Stimulated activated naive CD4-positive, alpha-beta T cell (primary cell): ENCODE measurements at regions not wholly inside any gene's neighbourhood (a gene's known extent, or its start where the extent isn't known, plus 50 kb on each side); places are given as distances from the start of the nearest gene placed in this dataset.
"Not testable (repeated sequence)": the region's sequence is repeated elsewhere in the genome, so short reads cannot be mapped to it uniquely, and the experiment has no call there.

Experiments used
- DNase-seq, 6 experiments: peaks; one replicate each; lab custom pipeline; 2025; lab: John Stamatoyannopoulos, UW

- no peak for DNase-seq
These were observed 311.4 kb downstream of the PDCD6IP start for GRCh38 chr3:34109846-34110245.

- DNase-seq: no peak
These were observed 312.9 kb downstream of the PDCD6IP start for GRCh38 chr3:34111361-34111760.

GRCh38 chr3:34112261-34112660 lies 313.8 kb downstream of the PDCD6IP start:
- DNase-seq: not testable (repeated sequence)

GRCh38 chr3:34131091-34131490 lies 332.7 kb downstream of the PDCD6IP start:
- no peak for DNase-seq

- no peak for DNase-seq
These were observed 333.8 kb downstream of the PDCD6IP start for GRCh38 chr3:34132069-34132692.

GRCh38 chr3:34139566-34139965 lies 341.1 kb downstream of the PDCD6IP start:
- DNase-seq: no peak

GRCh38 chr3:34140616-34141015 lies 342.2 kb downstream of the PDCD6IP start:
- DNase-seq: no peak

- DNase-seq: no peak
These were observed 343.5 kb downstream of the PDCD6IP start for GRCh38 chr3:34141841-34142337.

- DNase-seq: no peak
These were observed 347.4 kb downstream of the PDCD6IP start for GRCh38 chr3:34145796-34146195.

- no peak for DNase-seq
These were observed 348.2 kb downstream of the PDCD6IP start for GRCh38 chr3:34146596-34146995.

GRCh38 chr3:34150992-34151391 lies 352.6 kb downstream of the PDCD6IP start:
- no peak for DNase-seq

GRCh38 chr3:34152656-34153055 lies 354.2 kb downstream of the PDCD6IP start:
- DNase-seq: no peak

GRCh38 chr3:34155108-34155507 lies 356.7 kb downstream of the PDCD6IP start:
- no peak for DNase-seq

- no peak for DNase-seq
These were observed 357.2 kb downstream of the PDCD6IP start for GRCh38 chr3:34155666-34156065.

GRCh38 chr3:34157491-34157890 lies 359.1 kb downstream of the PDCD6IP start:
- no peak for DNase-seq

GRCh38 chr3:34159613-34160420 lies 361.4 kb downstream of the PDCD6IP start:
- DNase-seq: no peak

- not testable (repeated sequence) for DNase-seq
These were observed 371.2 kb downstream of the PDCD6IP start for GRCh38 chr3:34169636-34170035.

- no peak for DNase-seq
These were observed 376.3 kb downstream of the PDCD6IP start for GRCh38 chr3:34174740-34175139.

- DNase-seq: no peak
These were observed 377.3 kb downstream of the PDCD6IP start for GRCh38 chr3:34175636-34176176.

- no peak for DNase-seq
These were observed 378.3 kb downstream of the PDCD6IP start for GRCh38 chr3:34176723-34177122.

GRCh38 chr3:34178415-34178814 lies 380.0 kb downstream of the PDCD6IP start:
- no peak for DNase-seq

- DNase-seq: no peak
These were observed 381.3 kb downstream of the PDCD6IP start for GRCh38 chr3:34179716-34180115.

- no peak for DNase-seq
These were observed 382.1 kb downstream of the PDCD6IP start for GRCh38 chr3:34180532-34180931.
